ENCODE measurements at regions not wholly inside any gene's neighbourhood (a gene's known extent, or its start where the extent isn't known, plus 50 kb on each side); places are given as distances from the start of the nearest gene placed in this dataset.

DNA sequence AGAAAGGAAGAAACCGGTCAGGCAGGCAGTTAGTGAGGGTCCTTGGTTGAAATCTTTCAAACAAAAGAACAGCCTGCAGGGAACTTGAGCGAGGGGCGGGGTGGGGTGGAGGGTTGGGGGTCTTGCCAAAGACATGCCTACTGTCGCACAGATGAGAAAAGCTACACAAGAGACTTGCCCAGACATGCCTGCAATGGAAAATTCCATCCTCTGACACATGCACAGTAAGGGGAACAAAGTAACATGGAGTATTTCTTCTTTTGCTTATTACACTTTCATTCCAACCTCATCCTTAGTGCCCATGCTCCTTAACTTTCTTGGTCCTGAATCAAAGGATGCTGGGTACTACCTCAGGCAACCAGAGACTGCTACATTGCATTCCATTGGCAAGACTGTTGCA is 1491.2 kb downstream of the STIM2 start:
- no peak overlapping the region for H3K27ac Mint-ChIP-seq (ENCODE audit: unreplicated experiment)
- H3K9me3 Mint-ChIP-seq (ENCODE audit: unreplicated experiment): peaks cover 3% of the 10 kb centered on the region
- TF ChIP-seq, protein P1, sequence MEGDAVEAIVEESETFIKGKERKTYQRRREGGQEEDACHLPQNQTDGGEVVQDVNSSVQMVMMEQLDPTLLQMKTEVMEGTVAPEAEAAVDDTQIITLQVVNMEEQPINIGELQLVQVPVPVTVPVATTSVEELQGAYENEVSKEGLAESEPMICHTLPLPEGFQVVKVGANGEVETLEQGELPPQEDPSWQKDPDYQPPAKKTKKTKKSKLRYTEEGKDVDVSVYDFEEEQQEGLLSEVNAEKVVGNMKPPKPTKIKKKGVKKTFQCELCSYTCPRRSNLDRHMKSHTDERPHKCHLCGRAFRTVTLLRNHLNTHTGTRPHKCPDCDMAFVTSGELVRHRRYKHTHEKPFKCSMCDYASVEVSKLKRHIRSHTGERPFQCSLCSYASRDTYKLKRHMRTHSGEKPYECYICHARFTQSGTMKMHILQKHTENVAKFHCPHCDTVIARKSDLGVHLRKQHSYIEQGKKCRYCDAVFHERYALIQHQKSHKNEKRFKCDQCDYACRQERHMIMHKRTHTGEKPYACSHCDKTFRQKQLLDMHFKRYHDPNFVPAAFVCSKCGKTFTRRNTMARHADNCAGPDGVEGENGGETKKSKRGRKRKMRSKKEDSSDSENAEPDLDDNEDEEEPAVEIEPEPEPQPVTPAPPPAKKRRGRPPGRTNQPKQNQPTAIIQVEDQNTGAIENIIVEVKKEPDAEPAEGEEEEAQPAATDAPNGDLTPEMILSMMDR (IDR thresholded peaks at IDR 0.05): no peak
- peaks cover 2% of the 10 kb centered on the region for H3K36me3 Mint-ChIP-seq (ENCODE audit: unreplicated experiment)
- no peak overlapping the region for H3K4me3 Mint-ChIP-seq (ENCODE audit: unreplicated experiment)
- H3K4me1 Mint-ChIP-seq (ENCODE audit: unreplicated experiment): no peaks in the 10 kb centered on the region
- no peaks in the 10 kb centered on the region for H3K27me3 Mint-ChIP-seq (ENCODE audit: unreplicated experiment)
- DNase-seq (ENCODE audit: extremely low spot score, unreplicated experiment): no peak

DNA sequence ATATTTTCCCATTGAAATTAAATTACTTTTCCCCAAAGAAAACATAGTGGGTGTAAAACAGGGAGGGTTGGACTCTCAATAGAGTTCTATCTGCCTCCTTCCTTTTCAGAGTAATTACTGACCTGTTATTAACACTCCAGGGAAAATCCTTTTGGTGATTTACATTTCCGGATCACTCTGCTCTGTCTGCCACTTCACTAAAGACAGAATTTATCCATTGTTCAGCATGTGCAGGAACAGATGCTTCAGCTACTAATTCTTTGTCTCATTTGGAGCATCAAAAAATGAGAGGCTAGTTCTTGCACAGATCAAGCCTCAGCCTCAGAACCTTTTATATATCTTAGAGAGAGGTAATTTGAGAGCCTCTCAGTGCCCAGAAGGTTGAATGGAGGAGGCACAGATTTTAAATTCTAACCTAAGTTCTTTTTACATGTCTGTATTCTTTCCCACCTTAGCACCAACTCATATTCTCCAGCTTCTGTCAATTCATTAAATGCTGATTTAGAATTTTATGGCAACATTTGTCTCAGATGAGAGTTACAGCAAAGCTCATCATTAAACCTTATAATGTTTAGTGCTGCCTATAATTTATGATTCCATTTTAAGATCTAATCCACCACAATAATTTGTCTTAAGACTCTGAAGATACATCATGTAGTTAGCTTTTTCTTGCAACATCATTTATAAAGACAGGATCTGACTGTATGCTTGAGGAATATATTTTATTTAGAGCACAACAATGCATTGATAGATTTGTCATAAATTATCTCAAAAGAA is 1494.4 kb downstream of the STIM2 start:
- Mint-ChIP-seq H3K36me3 (ENCODE audit: unreplicated experiment) (peaks cover 2% of the 10 kb centered on the region), H3K27ac (ENCODE audit: unreplicated experiment) (no peak overlapping the region), H3K9me3 (ENCODE audit: unreplicated experiment) (peaks cover 3% of the 10 kb centered on the region), H3K4me3 (ENCODE audit: unreplicated experiment) (no peak overlapping the region), H3K4me1 (ENCODE audit: unreplicated experiment) (peaks cover 3% of the 10 kb centered on the region), H3K27me3 (ENCODE audit: unreplicated experiment) (no peaks in the 10 kb centered on the region)
- DNase-seq (ENCODE audit: extremely low spot score, unreplicated experiment): no peak
- TF ChIP-seq, protein P1 (IDR thresholded peaks at IDR 0.05): no peak

DNA sequence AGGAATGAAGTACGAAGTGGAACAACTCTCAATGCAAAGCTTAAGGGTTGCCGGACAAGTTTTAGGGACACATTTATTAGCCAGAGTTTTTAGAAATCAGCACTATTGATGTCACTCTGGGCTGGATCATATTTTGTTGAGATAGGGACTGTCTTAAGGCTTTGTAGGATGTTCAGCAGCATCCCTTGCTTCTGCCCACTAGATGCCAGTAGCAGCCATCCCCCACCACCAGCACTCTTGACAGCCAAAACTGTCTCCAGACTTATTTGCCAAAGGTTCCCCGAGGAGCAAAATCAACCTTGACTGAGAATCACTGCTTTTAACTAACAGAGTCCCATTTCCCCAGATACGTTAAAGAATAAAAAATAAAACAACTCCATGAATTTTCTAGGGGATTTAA is 1497.3 kb downstream of the STIM2 start:
- Mint-ChIP-seq H3K27ac (ENCODE audit: unreplicated experiment) (no peak overlapping the region), H3K36me3 (ENCODE audit: unreplicated experiment) (no peaks in the 10 kb centered on the region), H3K4me1 (ENCODE audit: unreplicated experiment) (peaks cover 3% of the 10 kb centered on the region), H3K9me3 (ENCODE audit: unreplicated experiment) (no peaks in the 10 kb centered on the region), H3K4me3 (ENCODE audit: unreplicated experiment) (no peak overlapping the region), H3K27me3 (ENCODE audit: unreplicated experiment) (no peaks in the 10 kb centered on the region)
- no peak for DNase-seq (ENCODE audit: extremely low spot score, unreplicated experiment)
- TF ChIP-seq, protein P1 (IDR thresholded peaks at IDR 0.05): peak; percentile 50

DNA sequence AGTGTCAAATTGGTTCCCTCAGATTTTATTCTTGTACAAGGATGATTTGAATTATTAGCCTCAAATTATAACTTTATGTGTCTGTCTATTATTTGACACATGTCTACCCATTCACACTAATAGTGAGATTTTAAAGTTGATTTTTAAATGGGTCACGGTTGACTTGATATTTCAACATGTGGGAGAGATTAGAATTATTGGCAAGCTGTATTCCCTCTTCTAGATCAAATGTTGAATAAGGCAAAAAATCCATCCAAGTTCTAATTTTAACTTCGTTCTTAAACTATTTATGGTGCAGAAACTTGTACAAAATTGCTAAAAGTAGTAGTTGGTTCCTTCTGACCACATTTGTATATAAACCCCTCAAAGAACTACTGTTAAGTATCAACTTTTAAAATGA is 1498.0 kb downstream of the STIM2 start:
- Mint-ChIP-seq H3K36me3 (ENCODE audit: unreplicated experiment) (no peaks in the 10 kb centered on the region), H3K27ac (ENCODE audit: unreplicated experiment) (no peak overlapping the region), H3K4me3 (ENCODE audit: unreplicated experiment) (no peak overlapping the region), H3K9me3 (ENCODE audit: unreplicated experiment) (no peaks in the 10 kb centered on the region), H3K27me3 (ENCODE audit: unreplicated experiment) (no peaks in the 10 kb centered on the region), H3K4me1 (ENCODE audit: unreplicated experiment) (peaks cover 3% of the 10 kb centered on the region)
- TF ChIP-seq, protein P1 (IDR thresholded peaks at IDR 0.05): no peak
- no peak for DNase-seq (ENCODE audit: extremely low spot score, unreplicated experiment)

DNA sequence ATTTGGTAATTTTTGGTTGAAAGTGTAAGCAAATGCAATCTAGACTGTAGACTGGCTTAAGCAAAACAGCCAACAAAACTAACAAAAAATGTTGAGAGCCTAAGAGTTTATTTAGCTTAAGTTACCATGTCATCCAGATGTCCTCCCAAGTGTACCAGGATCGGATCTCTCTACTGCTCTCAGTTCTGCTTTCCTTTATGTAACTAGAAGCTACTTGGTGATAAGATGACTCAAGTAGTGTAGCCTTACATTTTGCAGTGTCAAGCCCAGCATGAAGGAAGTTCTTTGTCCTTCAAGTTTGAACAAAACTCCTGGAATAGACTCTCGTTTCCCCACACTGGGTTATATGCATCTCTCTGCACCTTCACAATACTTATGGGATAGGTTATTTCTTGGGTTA is 1500.0 kb downstream of the STIM2 start:
- Mint-ChIP-seq H3K4me1 (ENCODE audit: unreplicated experiment) (peaks cover 3% of the 10 kb centered on the region), H3K4me3 (ENCODE audit: unreplicated experiment) (no peak overlapping the region), H3K27me3 (ENCODE audit: unreplicated experiment) (no peaks in the 10 kb centered on the region), H3K9me3 (ENCODE audit: unreplicated experiment) (no peaks in the 10 kb centered on the region), H3K27ac (ENCODE audit: unreplicated experiment) (no peak overlapping the region), H3K36me3 (ENCODE audit: unreplicated experiment) (no peaks in the 10 kb centered on the region)
- TF ChIP-seq, protein P1 (IDR thresholded peaks at IDR 0.05): no peak
- DNase-seq (ENCODE audit: extremely low spot score, unreplicated experiment): no peak

All from osteocyte (in vitro differentiated cells).